ENCODE measurements at regions not wholly inside any gene's neighbourhood (a gene's known extent, or its start where the extent isn't known, plus 50 kb on each side); places are given as distances from the start of the nearest gene placed in this dataset.
"Not testable (repeated sequence)": the region's sequence is repeated elsewhere in the genome, so short reads cannot be mapped to it uniquely, and the experiment has no call there.

GRCh38 chr4:184335520-184335919 lies 117.8 kb upstream of the ENPP6 start:
- Histone ChIP-seq H3K36me3 (ENCODE audit: control insufficient read depth in 2 of 2, insufficient read depth in 1 of 2, low read length in 2 of 2) (no peaks in the 10 kb centered on the region), H3K4me1 (ENCODE audit: control insufficient read depth, insufficient read depth, low read length) (no peaks in the 10 kb centered on the region), H3K27ac (ENCODE audit: extremely low read depth, low read depth, low read length) (no peak overlapping the region), H3K4me3 (ENCODE audit: low read depth, low read length) (no peak overlapping the region), H3K9me3 (ENCODE audit: control insufficient read depth, insufficient read depth, low read depth, low read length) (no peaks in the 10 kb centered on the region)
- CTCF ChIA-PET: interaction anchor here (0.5 to 0.8 kb wide), 3 partner anchors 15 to 164 kb away, joined by 3 read pairs; no protein-coding TSS in a partner anchor
- TF ChIP-seq ZNF571 (tag by site-specific recombination; IDR thresholded peaks at IDR 0.05): no peak
- no peak for TF ChIP-seq KLF10 (tag by site-specific recombination; IDR thresholded peaks at IDR 0.05)
- TF ChIP-seq ZNF433 (tag by site-specific recombination; IDR thresholded peaks at IDR 0.05; ENCODE audit: low read depth): no peak
- no peak for TF ChIP-seq ZNF121 (tag by site-specific recombination; IDR thresholded peaks at IDR 0.05)
- no peak for TF ChIP-seq ZNF112 (tag by site-specific recombination; IDR thresholded peaks at IDR 0.05)
- TF ChIP-seq ZFP41 (tag by site-specific recombination; IDR thresholded peaks at IDR 0.05; ENCODE audit: borderline replicate concordance): no peak
- TF ChIP-seq KLF16 (tag by site-specific recombination; IDR thresholded peaks at IDR 0.05): no peak
- no peak for TF ChIP-seq ZNF324 (tag by site-specific recombination; IDR thresholded peaks at IDR 0.05)
- no peak for TF ChIP-seq ZNF654 (tag by site-specific recombination; IDR thresholded peaks at IDR 0.05; ENCODE audit: low read depth)
- TF ChIP-seq SP7 (tag by site-specific recombination; IDR thresholded peaks at IDR 0.05): no peak
- POLR2A ChIA-PET: no interaction called here

DNA sequence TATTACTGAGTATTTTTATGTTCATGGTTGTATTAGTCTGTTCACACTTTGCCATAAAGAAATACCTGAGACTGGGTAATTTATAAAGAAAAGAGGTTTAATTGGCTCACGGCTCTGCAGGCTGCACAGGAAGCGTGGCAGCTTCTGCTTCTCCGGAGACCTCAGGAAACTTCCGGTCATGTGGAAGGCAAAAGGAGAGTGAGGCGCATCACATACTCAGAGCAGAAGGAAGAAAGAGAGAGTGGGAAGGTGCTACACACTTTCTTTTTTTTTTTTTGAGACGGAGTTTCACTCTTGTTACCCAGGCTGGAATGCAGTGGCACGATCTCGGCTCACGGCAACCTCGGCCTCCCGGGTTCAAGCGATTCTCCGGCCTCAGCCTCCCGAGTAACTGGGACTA lies 115.8 kb upstream of the ENPP6 start:
- H3K9me3 ChIP-seq (ENCODE audit: control insufficient read depth, insufficient read depth, low read depth, low read length); POLR2A ChIA-PET; H3K4me1 ChIP-seq (ENCODE audit: control insufficient read depth, insufficient read depth, low read length); H3K4me3 ChIP-seq (ENCODE audit: low read depth, low read length); CTCF ChIA-PET; H3K36me3 ChIP-seq (ENCODE audit: control insufficient read depth in 2 of 2, insufficient read depth in 1 of 2, low read length in 2 of 2); H3K27ac ChIP-seq (ENCODE audit: extremely low read depth, low read depth, low read length): not testable (repeated sequence)

- TF ChIP-seq ZNF544 (tag by site-specific recombination; IDR thresholded peaks at IDR 0.05): no peak
- H3K9me3 ChIP-seq (ENCODE audit: control insufficient read depth, insufficient read depth, low read depth, low read length): no peaks in the 10 kb centered on the region
- no peaks in the 10 kb centered on the region for H3K4me1 ChIP-seq (ENCODE audit: control insufficient read depth, insufficient read depth, low read length)
- H3K27ac ChIP-seq (ENCODE audit: extremely low read depth, low read depth, low read length): no peak overlapping the region
- no peak overlapping the region for H3K4me3 ChIP-seq (ENCODE audit: low read depth, low read length)
- ChIA-PET POLR2A (no interaction called here), CTCF (no interaction called here)
- H3K36me3 ChIP-seq (ENCODE audit: control insufficient read depth in 2 of 2, insufficient read depth in 1 of 2, low read length in 2 of 2): no peaks in the 10 kb centered on the region
Measured at GRCh38 chr4:184331268-184331995, 113.8 kb upstream of the ENPP6 start.

- H3K4me1 ChIP-seq (ENCODE audit: control insufficient read depth, insufficient read depth, low read length); CTCF ChIA-PET; H3K4me3 ChIP-seq (ENCODE audit: low read depth, low read length); POLR2A ChIA-PET; H3K36me3 ChIP-seq (ENCODE audit: control insufficient read depth in 2 of 2, insufficient read depth in 1 of 2, low read length in 2 of 2); H3K9me3 ChIP-seq (ENCODE audit: control insufficient read depth, insufficient read depth, low read depth, low read length); H3K27ac ChIP-seq (ENCODE audit: extremely low read depth, low read depth, low read length): not testable (repeated sequence)
Measured at GRCh38 chr4:184330517-184331094, 112.9 kb upstream of the ENPP6 start.

DNA sequence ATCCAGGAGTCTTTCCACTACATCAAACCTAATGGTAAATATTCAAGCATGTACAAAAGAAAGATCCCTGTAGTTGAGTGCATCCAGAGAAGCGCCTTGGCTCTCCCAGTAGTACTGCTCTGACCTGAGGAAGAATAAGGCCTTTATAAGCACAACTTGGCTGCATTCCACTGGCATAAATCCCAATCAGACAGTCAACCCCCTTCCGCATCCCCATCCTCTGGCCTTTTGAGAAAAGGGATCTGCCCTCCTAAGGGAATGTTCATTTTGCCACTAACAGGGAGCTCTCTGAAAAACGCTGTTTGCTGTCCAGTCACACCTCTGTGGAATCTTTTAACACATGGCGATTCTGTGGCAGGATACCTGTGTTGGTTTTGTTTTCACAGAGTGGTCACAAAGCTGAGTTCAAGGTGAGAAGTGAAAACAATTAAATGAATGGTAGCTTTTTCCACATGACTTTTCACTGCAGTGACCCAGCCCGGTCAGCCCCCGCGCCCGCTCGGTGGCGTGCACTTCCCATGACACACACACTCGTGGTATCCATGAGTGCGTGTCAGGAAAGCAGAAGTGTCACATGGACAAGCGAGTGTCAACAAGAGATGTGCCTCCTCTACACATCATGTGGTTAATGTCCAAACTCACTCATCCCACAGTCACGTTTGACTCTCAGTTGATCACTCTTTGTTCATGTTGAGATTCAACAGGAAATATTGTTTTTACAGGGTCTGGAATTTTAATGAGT lies 112.2 kb upstream of the ENPP6 start:
- H3K27ac ChIP-seq (ENCODE audit: extremely low read depth, low read depth, low read length): no peak overlapping the region
- no peak overlapping the region for H3K4me3 ChIP-seq (ENCODE audit: low read depth, low read length)
- H3K4me1 ChIP-seq (ENCODE audit: control insufficient read depth, insufficient read depth, low read length): no peaks in the 10 kb centered on the region
- no peaks in the 10 kb centered on the region for H3K9me3 ChIP-seq (ENCODE audit: control insufficient read depth, insufficient read depth, low read depth, low read length)
- no peaks in the 10 kb centered on the region for H3K36me3 ChIP-seq (ENCODE audit: control insufficient read depth in 2 of 2, insufficient read depth in 1 of 2, low read length in 2 of 2)
- POLR2A ChIA-PET: no interaction called here
- CTCF ChIA-PET: no interaction called here
- no peak for TF ChIP-seq ZNF302 (tag by site-specific recombination; IDR thresholded peaks at IDR 0.05; ENCODE audit: low read depth)
- no peak for TF ChIP-seq ZNF776 (tag by site-specific recombination; IDR thresholded peaks at IDR 0.05; ENCODE audit: borderline replicate concordance)
- TF ChIP-seq ZNF843 (tag by site-specific recombination; IDR thresholded peaks at IDR 0.05): no peak
- no peak for TF ChIP-seq ZNF621 (tag by site-specific recombination; IDR thresholded peaks at IDR 0.05)
- no peak for TF ChIP-seq ZNF354C (tag by site-specific recombination; IDR thresholded peaks at IDR 0.05; ENCODE audit: borderline replicate concordance, low read depth)
- TF ChIP-seq PRDM1 (tag by site-specific recombination; IDR thresholded peaks at IDR 0.05): no peak
- no peak for TF ChIP-seq ZNF488 (tag by site-specific recombination; IDR thresholded peaks at IDR 0.05)
- TF ChIP-seq ZNF837 (tag by site-specific recombination; IDR thresholded peaks at IDR 0.05): no peak
- TF ChIP-seq ZNF658 (tag by site-specific recombination; IDR thresholded peaks at IDR 0.05): no peak
- TF ChIP-seq HIC1 (tag by site-specific recombination; IDR thresholded peaks at IDR 0.05): no peak
- no peak for TF ChIP-seq SCRT1 (tag by site-specific recombination; IDR thresholded peaks at IDR 0.05; ENCODE audit: borderline replicate concordance)

Data from HEK293 (cell line).